GM12874 (cell line): ENCODE measurements at regions not wholly inside any gene's neighbourhood (a gene's known extent, or its start where the extent isn't known, plus 50 kb on each side); places are given as distances from the start of the nearest gene placed in this dataset.

Experiments
- TF ChIP-seq, protein P1 (sequence below): IDR thresholded peaks from 2 replicates; pipeline ENCODE4 v1.5.1; 2011; ENCODE audit warnings: low read depth, mild to moderate bottlenecking, control low read depth, low read length, moderate library complexity; ENCODE audit not compliant: insufficient read depth

DNA sequence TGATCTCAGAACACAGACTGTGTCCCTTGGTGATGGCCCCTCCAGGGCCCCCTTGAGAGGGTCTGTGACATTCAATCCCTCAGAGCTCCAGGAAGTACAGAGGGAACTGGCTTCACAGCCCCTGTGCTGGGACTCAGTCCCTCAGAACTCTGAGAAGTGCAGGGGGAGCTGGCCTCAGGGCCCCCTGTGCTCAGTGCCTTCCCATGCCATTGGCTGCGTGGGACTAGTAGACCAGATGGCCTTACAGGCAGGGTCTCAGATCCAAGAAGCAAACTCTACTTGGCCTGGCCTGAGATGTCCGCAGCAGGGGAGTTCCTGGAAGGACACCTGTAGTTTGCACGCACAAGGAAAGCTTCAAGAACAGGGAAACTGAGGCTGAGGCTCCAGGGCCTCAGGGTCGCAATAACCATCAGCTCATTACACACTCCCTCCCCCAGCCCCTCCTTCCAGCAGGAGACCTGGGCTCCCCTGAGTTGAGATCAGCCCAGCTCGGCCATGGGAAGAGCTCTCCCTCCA is 138.4 kb downstream of the BRD1 start:
- TF ChIP-seq, protein P1, sequence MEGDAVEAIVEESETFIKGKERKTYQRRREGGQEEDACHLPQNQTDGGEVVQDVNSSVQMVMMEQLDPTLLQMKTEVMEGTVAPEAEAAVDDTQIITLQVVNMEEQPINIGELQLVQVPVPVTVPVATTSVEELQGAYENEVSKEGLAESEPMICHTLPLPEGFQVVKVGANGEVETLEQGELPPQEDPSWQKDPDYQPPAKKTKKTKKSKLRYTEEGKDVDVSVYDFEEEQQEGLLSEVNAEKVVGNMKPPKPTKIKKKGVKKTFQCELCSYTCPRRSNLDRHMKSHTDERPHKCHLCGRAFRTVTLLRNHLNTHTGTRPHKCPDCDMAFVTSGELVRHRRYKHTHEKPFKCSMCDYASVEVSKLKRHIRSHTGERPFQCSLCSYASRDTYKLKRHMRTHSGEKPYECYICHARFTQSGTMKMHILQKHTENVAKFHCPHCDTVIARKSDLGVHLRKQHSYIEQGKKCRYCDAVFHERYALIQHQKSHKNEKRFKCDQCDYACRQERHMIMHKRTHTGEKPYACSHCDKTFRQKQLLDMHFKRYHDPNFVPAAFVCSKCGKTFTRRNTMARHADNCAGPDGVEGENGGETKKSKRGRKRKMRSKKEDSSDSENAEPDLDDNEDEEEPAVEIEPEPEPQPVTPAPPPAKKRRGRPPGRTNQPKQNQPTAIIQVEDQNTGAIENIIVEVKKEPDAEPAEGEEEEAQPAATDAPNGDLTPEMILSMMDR: no peak

DNA sequence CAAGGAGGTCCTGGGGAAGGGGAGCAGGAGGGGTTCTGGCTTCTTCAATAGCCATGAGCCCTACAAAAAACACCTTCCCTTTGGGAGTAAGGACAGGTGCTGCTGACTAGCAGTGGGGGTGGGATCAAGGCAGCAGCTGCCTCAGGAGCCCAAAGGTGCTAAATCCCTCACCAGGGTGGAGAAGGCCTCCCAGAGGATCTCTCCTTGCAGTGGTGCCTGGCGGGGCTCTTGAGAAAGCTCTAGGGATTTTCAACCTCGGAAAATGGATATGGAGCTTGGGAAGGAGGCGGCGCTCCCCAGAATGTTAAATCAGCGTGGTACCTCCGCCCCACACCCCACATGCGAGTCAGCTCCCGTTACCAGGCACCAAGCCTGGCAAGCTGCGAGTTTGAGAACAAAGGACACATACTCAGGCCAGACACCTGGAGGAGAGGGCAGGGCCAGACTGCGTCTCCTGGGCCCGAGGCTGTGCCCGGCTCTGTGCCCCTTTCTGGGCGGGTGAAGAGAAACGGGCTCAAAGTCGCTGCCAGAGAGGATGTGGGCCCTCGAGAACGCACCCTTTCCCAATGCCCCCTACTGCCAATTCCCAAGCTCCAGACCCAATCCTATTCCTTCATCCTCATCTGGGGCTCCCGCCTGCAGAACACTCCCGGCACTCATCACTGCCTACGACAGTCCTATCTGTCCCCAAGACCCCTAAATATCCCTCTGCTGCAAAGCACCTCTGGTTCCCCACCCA is 139.0 kb downstream of the BRD1 start:
- TF ChIP-seq, protein P1: no peak

DNA sequence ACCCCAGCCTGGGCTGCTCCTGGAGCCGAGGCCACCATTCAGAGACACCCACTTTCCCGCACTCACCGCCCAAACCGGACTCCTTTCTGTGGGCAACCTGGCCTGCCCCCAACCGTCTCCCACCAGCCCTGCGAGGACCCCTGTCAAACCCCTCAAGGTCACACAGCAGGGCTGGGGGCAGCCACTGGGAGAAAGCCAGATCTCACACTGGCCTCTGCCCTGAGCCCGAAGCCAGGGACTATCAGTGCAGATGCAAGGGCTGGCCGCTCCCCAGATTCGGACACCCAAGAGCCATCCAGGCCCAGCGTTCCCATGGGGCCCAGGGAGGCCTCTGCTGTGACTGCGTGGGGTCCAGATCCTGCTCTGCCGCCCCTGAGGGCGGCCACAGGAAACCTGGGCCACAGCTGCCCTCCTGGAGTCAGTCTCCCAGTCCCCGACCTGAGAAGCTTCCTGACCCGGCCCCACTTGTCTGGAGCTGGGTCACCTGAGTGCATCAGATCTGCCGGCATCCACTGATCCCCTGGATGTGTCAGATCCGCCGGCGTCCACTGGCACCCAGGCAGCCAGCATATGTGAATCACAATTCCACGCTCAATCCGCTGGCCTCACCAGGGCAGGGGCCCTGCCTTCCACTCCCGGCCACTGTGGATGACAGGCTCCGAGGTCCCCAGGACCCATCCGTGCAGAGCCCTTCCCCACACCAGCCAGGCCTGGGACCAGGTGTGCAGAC is 139.7 kb downstream of the BRD1 start:
- TF ChIP-seq, protein P1: no peak

DNA sequence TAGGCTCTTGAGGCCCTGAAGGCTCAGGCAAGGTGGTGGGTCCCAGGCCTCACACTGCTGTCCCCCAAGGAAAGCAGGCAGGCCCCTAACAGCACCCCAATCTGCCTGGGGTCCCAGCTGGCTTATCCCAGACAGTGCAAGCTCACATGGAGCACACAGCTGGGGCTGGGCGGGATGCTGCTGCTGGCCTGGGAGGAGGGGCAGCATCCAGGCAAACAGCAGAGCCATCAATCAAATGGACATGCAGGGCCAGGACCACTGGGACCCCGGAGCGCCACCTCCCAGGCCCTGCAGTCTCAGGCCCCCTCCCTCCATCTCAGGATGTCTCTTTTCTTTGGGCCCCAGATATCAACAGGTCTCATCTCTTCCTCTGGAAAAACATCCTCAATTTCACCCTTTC is 140.3 kb downstream of the BRD1 start:
- TF ChIP-seq, protein P1: no peak

DNA sequence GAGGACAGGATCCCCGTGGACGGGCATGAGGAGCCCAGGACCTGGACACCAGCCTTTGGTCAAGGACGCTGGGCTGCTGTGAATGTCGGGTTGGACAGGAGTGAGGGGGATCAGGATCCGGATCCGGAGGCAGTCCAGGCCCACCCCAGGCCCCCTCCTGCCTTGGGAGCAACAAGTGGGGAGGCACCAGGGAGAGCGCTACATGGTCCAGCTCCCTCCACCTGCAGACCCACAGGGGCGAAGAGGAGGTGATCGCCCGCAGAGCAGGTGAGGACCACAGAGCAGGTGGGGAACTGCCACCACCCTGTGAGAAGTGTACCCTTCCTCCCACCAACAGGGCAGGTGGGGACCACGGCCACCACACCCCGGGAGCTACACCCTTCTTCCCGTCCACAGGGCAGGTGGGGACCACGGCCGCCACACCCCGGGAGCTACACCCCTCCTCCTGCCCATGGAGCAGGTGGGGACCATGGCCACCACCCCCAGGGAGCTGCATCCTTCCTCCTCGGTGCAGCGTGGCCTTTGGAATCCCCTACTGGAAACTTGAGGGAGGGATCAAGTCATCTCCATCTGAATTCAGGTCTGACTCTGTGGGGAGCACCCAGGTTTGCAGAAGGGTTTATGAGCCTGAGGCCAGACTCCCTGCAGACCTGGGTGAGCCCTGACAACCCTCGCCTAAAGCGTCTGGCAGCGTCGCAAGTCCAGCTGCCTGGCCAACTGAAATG is 141.0 kb downstream of the BRD1 start:
- TF ChIP-seq, protein P1: no peak

DNA sequence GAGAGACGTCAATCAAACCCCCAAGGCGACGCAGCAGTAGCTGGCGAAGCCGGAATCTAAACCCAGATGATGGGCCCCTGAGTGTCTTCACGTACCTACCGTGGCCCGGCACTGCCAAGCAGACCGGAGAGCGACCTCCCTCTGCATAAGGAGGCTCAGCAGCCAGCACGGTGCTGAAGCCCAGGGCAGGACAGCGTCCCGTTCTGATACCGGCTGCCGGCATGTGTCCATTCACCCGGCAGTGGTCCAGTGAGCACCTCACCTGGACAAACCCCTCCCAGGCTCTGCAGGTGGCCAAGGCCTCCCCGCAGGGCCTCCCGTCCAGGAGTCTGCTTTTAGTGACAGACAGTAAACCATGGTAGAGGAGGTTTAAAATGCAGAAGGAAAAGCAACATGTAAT is 142.0 kb downstream of the BRD1 start:
- TF ChIP-seq, protein P1: no peak

DNA sequence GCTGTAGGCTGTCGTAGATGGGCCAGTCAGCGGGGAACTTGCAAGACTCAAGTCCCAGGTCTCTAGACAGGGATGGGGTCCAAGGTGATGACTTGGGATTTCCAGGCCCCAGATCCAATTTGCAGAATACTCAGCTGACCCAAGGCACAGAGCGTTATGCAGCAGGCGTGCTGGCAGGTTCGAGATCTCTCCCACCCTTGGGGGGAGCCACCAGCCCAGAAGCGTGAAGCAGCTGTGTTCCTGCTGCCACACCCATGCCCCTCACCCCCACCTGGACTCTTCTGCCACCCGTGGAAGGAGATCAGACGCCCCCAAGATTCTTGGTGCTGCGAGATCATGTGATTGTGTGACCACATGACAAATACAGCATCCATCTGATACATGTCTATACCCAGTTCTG is 142.6 kb downstream of the BRD1 start:
- TF ChIP-seq, protein P1: no peak
